ENCODE measurements at regions not wholly inside any gene's neighbourhood (a gene's known extent, or its start where the extent isn't known, plus 50 kb on each side); places are given as distances from the start of the nearest gene placed in this dataset.

DNA sequence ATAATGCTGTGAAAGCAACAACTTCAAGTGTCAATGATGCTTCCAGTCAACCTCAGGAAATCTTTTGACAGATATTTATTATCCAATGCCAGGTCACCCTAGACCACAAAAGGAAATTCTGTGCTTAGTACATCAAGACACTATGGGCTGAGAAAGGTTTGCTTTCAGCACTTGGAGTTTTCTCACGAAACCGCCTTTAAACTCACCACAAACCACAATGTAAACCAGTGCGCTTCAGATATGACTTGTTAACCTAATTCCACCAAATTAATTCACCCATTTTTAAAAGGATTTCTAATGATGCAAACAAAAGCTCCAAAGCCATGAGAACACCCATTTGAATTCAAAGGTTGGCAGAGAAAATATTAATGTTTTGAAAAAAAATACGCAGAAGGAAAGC is 292.9 kb upstream of the NR2F2 start:
- Histone ChIP-seq H3K27me3 (peaks cover 8% of the 10 kb centered on the region), H3K9me3 (replicated peaks in 1 of 3) (no peaks in the 10 kb centered on the region), H3K36me3 (replicated peaks in 1 of 2) (no peaks in the 10 kb centered on the region), H3K4me1 (replicated peaks in 1 of 2) (no peaks in the 10 kb centered on the region), H3K4me3 (no peak overlapping the region), H3K27ac (no peak overlapping the region)
- intact Hi-C loops (cut with DNase I) = no loop called here
- DNase-seq = no peak
- TF ChIP-seq POLR2A (IDR thresholded peaks at IDR 0.05) = no peak
- no peak for TF ChIP-seq CTCF (IDR thresholded peaks at IDR 0.05)
- 60 to 78% (median 76%) methylated on average over 4 of the region's 4 CpGs for WGBS, 4 donors

- H3K36me3 ChIP-seq (replicated peaks in 1 of 2) = no peaks in the 10 kb centered on the region
- peaks cover 8% of the 10 kb centered on the region for H3K27me3 ChIP-seq
- 3 to 77% (median 69%) methylated on average over 1 of the region's 1 CpG for WGBS, 4 donors
- DNase-seq = no peak
- H3K9me3 ChIP-seq (replicated peaks in 1 of 3) = no peaks in the 10 kb centered on the region
- H3K4me3 ChIP-seq = no peak overlapping the region
- intact Hi-C loops (cut with DNase I) = no loop called here
- no peaks in the 10 kb centered on the region for H3K4me1 ChIP-seq (replicated peaks in 1 of 2)
- no peak overlapping the region for H3K27ac ChIP-seq
- no peak for TF ChIP-seq POLR2A (IDR thresholded peaks at IDR 0.05)
Measured at GRCh38 chr15:96038131-96038530, 292.4 kb upstream of the NR2F2 start.

DNA sequence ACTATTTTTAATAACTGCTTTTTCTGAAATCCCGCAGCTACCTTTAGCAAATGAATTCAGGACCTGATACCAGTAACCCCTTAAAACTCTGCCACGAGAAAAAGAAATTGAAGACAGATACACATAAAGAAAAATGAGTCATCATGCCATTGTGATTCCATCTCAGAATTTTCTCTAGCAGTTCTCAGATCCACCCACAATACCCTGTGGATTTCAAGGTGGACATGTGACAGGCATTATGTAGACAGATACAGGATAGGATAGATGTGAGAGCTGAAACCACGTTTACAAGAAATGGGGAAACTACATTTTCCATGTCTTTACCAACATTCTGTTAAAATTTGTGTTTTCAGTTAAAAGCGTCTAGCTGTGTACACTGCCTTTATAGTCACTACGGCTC is 291.9 kb upstream of the NR2F2 start:
- 65 to 75% (median 70%) methylated on average over 5 of the region's 5 CpGs for WGBS, 4 donors
- Histone ChIP-seq H3K4me1 (replicated peaks in 1 of 2) (no peaks in the 10 kb centered on the region), H3K27me3 (peaks cover 8% of the 10 kb centered on the region), H3K4me3 (no peak overlapping the region), H3K36me3 (replicated peaks in 1 of 2) (no peaks in the 10 kb centered on the region), H3K9me3 (replicated peaks in 1 of 3) (no peaks in the 10 kb centered on the region), H3K27ac (no peak overlapping the region)
- TF ChIP-seq CTCF (IDR thresholded peaks at IDR 0.05) (no peak), POLR2A (IDR thresholded peaks at IDR 0.05) (no peak)
- intact Hi-C loops (cut with DNase I) = no loop called here
- DNase-seq = no peak

DNA sequence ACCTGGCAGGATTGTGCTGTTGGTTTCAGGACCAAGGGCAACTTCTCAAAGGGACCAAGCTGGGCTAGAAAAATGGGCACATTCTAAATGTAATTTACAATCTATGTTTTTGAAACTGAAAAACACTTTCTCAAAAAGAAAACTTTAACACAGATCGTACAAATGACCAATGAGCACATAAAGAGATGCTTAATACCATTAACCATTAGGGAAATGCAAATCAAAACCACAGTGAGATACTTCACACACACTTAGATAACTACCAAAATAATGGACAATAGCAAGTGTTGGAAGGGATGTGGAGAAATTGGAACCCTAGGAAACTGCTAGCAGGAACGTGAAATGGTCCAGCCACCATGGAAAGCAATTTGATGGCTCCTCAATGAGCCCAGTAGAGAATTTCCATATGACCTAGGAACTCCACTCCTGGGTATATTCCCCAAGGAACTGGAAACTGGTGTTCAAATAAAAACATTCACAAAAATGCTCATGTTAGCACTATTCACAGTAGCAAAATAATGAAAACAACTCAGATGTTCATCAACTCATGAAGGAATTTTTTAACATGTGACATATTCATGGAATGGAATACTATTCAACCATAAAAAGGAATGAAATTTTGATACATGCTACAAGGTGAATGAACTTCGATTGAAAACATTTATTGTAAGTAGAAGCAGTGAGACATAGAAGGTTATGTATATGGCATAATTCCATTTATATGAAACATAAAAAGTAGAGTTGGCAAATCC is 288.3 kb upstream of the NR2F2 start:
- H3K36me3 ChIP-seq (replicated peaks in 1 of 2) = no peaks in the 10 kb centered on the region
- H3K9me3 ChIP-seq (replicated peaks in 1 of 3) = no peaks in the 10 kb centered on the region
- H3K27me3 ChIP-seq = peaks cover 8% of the 10 kb centered on the region
- TF ChIP-seq CTCF (IDR thresholded peaks at IDR 0.05) = no peak
- TF ChIP-seq POLR2A (IDR thresholded peaks at IDR 0.05) = no peak
- no peak overlapping the region for H3K27ac ChIP-seq
- 67 to 80% (median 73%) methylated on average over 3 of the region's 3 CpGs for WGBS, 4 donors
- H3K4me1 ChIP-seq (replicated peaks in 1 of 2) = no peaks in the 10 kb centered on the region
- intact Hi-C loops (cut with DNase I) = no loop called here
- H3K4me3 ChIP-seq = no peak overlapping the region
- DNase-seq = no peak

DNA sequence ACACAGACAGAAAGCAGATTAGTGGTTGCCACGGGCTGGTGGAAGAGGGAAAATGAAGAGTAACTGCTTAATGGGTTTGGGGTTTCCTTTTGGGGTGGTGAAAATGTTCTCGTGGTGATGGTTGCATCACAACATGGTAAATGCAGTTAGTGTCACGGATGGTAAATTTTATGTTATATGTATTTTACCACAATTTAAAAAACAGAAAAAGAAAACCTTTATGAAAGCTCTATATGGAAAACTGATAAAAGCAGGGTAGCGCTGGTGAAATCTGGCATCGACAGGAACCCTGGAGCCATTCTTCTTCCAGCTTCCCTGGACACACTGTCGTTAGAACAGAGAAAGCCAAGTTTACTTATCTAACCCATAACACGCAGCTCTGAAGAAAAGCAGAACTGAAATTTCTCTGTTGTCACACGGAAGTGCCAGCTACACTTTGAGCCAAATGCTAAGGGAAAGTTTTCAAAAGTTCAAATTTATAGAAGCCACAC is 287.7 kb upstream of the NR2F2 start:
- Histone ChIP-seq H3K27ac (no peak overlapping the region), H3K27me3 (peaks cover 5% of the 10 kb centered on the region), H3K4me3 (no peak overlapping the region), H3K36me3 (replicated peaks in 1 of 2) (no peaks in the 10 kb centered on the region), H3K9me3 (replicated peaks in 1 of 3) (no peaks in the 10 kb centered on the region), H3K4me1 (replicated peaks in 1 of 2) (no peaks in the 10 kb centered on the region)
- WGBS, 4 donors = 60 to 74% (median 63%) methylated on average over 8 of the region's 8 CpGs
- TF ChIP-seq POLR2A (IDR thresholded peaks at IDR 0.05) (no peak), CTCF (IDR thresholded peaks at IDR 0.05) (no peak)
- intact Hi-C loops (cut with DNase I) = no loop called here
- no peak for DNase-seq
